Activated CD8-positive, alpha-beta T cell treated with anti-CD3 and anti-CD28 coated beads, Interleukin-2, amount 10 ng/mL, durations not matched to agents 7 days and 5 days (primary cell): ENCODE measurements at regions not wholly inside any gene's neighbourhood (a gene's known extent, or its start where the extent isn't known, plus 50 kb on each side); places are given as distances from the start of the nearest gene placed in this dataset.

Experiments
- ATAC-seq: fragments of 150-1000 bp; cut with Tn5 transposase; one replicate; pipeline ENCODE4 v1.10.0; 2021; ENCODE audit warnings: moderate library complexity
- CTCF ChIA-PET: fragments of 350-600 bp; sonication (Branson Sonifier 250); formaldehyde crosslinking; loops from one replicate; lab custom pipeline; 2021; ENCODE audit warnings: antibody characterized with exemption; lab: Charles Lee
- POLR2A ChIA-PET: fragments of 350-600 bp; sonication (Branson Sonifier 250); formaldehyde crosslinking; loops from one replicate; lab custom pipeline; 2021; ENCODE audit warnings: antibody characterized with exemption; lab: Charles Lee
- DNase-seq: peaks from one replicate; pipeline ENCODE4 v3.0.0-alpha.2; 2020
- H3K27ac Mint-ChIP-seq: one replicate; pipeline ENCODE4 v1.8.0; 2021; ENCODE audit warnings: mild to moderate bottlenecking, mixed read lengths
- H3K27me3 Mint-ChIP-seq: one replicate; pipeline ENCODE4 v1.8.0; 2021; ENCODE audit warnings: low read depth, mixed read lengths
- H3K36me3 Mint-ChIP-seq: one replicate; pipeline ENCODE4 v1.8.0; 2021; ENCODE audit warnings: low read depth, mixed read lengths
- H3K4me1 Mint-ChIP-seq: one replicate; pipeline ENCODE4 v1.8.0; 2021; ENCODE audit warnings: low read depth, mixed read lengths
- H3K4me3 Mint-ChIP-seq: one replicate; pipeline ENCODE4 v1.8.0; 2021; ENCODE audit warnings: mild to moderate bottlenecking, mixed read lengths
- H3K9me3 Mint-ChIP-seq: one replicate; pipeline ENCODE4 v1.8.0; 2022; ENCODE audit warnings: mixed read lengths; ENCODE audit not compliant: insufficient read depth

- Mint-ChIP-seq H3K36me3 (no peaks in the 10 kb centered on the region), H3K4me1 (no peaks in the 10 kb centered on the region), H3K9me3 (peaks cover 14% of the 10 kb centered on the region), H3K27me3 (no peaks in the 10 kb centered on the region), H3K4me3 (no peak overlapping the region), H3K27ac (no peak overlapping the region)
- DNase-seq (no peak), ATAC-seq (no peak)
- ChIA-PET CTCF (no interaction called here), POLR2A (no interaction called here)
Measured at GRCh38 chr10:53749439-53749838, 976.9 kb upstream of the MBL2 start.

GRCh38 chr10:53748319-53748718 lies 975.7 kb upstream of the MBL2 start:
- no peak for DNase-seq
- H3K9me3 Mint-ChIP-seq, result peaks cover 16% of the 10 kb centered on the region
- no peak overlapping the region for H3K27ac Mint-ChIP-seq
- H3K36me3 Mint-ChIP-seq, result no peaks in the 10 kb centered on the region
- H3K27me3 Mint-ChIP-seq, result no peaks in the 10 kb centered on the region
- POLR2A ChIA-PET, result no interaction called here
- no peaks in the 10 kb centered on the region for H3K4me1 Mint-ChIP-seq
- CTCF ChIA-PET, result no interaction called here
- no peak for ATAC-seq
- no peak overlapping the region for H3K4me3 Mint-ChIP-seq

- CTCF ChIA-PET, result no interaction called here
- DNase-seq (no peak), ATAC-seq (no peak)
- POLR2A ChIA-PET, result no interaction called here
- Mint-ChIP-seq H3K27ac (no peak overlapping the region), H3K4me1 (no peaks in the 10 kb centered on the region), H3K36me3 (no peaks in the 10 kb centered on the region), H3K27me3 (no peaks in the 10 kb centered on the region), H3K4me3 (no peak overlapping the region), H3K9me3 (peaks cover 18% of the 10 kb centered on the region)
Measured at GRCh38 chr10:53744746-53745145, 972.2 kb upstream of the MBL2 start.

GRCh38 chr10:53744176-53744575 lies 971.6 kb upstream of the MBL2 start:
- H3K36me3 Mint-ChIP-seq, result no peaks in the 10 kb centered on the region
- no peaks in the 10 kb centered on the region for H3K27me3 Mint-ChIP-seq
- no peak overlapping the region for H3K27ac Mint-ChIP-seq
- ATAC-seq, result no peak
- peaks cover 18% of the 10 kb centered on the region for H3K9me3 Mint-ChIP-seq
- no peak overlapping the region for H3K4me3 Mint-ChIP-seq
- H3K4me1 Mint-ChIP-seq, result no peaks in the 10 kb centered on the region
- DNase-seq, result no peak
- ChIA-PET POLR2A (no interaction called here), CTCF (no interaction called here)

- ATAC-seq, result no peak
- no peak overlapping the region for H3K27ac Mint-ChIP-seq
- no peaks in the 10 kb centered on the region for H3K27me3 Mint-ChIP-seq
Measured at GRCh38 chr10:53737132-53737531, 964.5 kb upstream of the MBL2 start.

GRCh38 chr10:53726921-53727320 lies 954.3 kb upstream of the MBL2 start:
- ATAC-seq, result no peak

More at GRCh38 chr10:53737132-53737531, 964.5 kb upstream of the MBL2 start:
- Mint-ChIP-seq H3K4me3 (no peak overlapping the region), H3K9me3 (peaks cover 12% of the 10 kb centered on the region), H3K36me3 (no peaks in the 10 kb centered on the region), H3K4me1 (no peaks in the 10 kb centered on the region)
- DNase-seq, result no peak
- ChIA-PET CTCF (no interaction called here), POLR2A (no interaction called here)

GRCh38 chr10:53724581-53724980 lies 952.0 kb upstream of the MBL2 start:
- Mint-ChIP-seq H3K27me3 (no peaks in the 10 kb centered on the region), H3K9me3 (peaks cover 27% of the 10 kb centered on the region), H3K4me1 (no peaks in the 10 kb centered on the region), H3K4me3 (no peak overlapping the region), H3K36me3 (no peaks in the 10 kb centered on the region), H3K27ac (no peak overlapping the region)
- POLR2A ChIA-PET, result no interaction called here
- CTCF ChIA-PET, result no interaction called here
- ATAC-seq (no peak), DNase-seq (no peak)

More at GRCh38 chr10:53726921-53727320, 954.3 kb upstream of the MBL2 start:
- DNase-seq, result no peak
- H3K27ac Mint-ChIP-seq, result no peak overlapping the region
- H3K27me3 Mint-ChIP-seq, result no peaks in the 10 kb centered on the region
- ChIA-PET POLR2A (no interaction called here), CTCF (no interaction called here)
- H3K9me3 Mint-ChIP-seq, result peaks cover 24% of the 10 kb centered on the region
- H3K4me1 Mint-ChIP-seq, result no peaks in the 10 kb centered on the region
- no peak overlapping the region for H3K4me3 Mint-ChIP-seq
- H3K36me3 Mint-ChIP-seq, result no peaks in the 10 kb centered on the region

- Mint-ChIP-seq H3K27me3 (no peaks in the 10 kb centered on the region), H3K4me1 (no peaks in the 10 kb centered on the region), H3K9me3 (peaks cover 13% of the 10 kb centered on the region), H3K36me3 (no peaks in the 10 kb centered on the region), H3K4me3 (no peak overlapping the region), H3K27ac (no peak overlapping the region)
- DNase-seq (no peak), ATAC-seq (no peak)
- POLR2A ChIA-PET, result no interaction called here
- CTCF ChIA-PET, result no interaction called here
Measured at GRCh38 chr10:53719658-53720057, 947.1 kb upstream of the MBL2 start.

GRCh38 chr10:53716156-53716555 lies 943.6 kb upstream of the MBL2 start:
- Mint-ChIP-seq H3K4me3 (no peak overlapping the region), H3K9me3 (no peaks in the 10 kb centered on the region), H3K4me1 (no peaks in the 10 kb centered on the region), H3K27me3 (no peaks in the 10 kb centered on the region), H3K27ac (no peak overlapping the region), H3K36me3 (no peaks in the 10 kb centered on the region)
- ChIA-PET CTCF (no interaction called here), POLR2A (no interaction called here)
- DNase-seq (no peak), ATAC-seq (no peak)

- H3K27me3 Mint-ChIP-seq, result no peaks in the 10 kb centered on the region
- ChIA-PET POLR2A (no interaction called here), CTCF (no interaction called here)
- no peak overlapping the region for H3K27ac Mint-ChIP-seq
- no peak overlapping the region for H3K4me3 Mint-ChIP-seq
- H3K4me1 Mint-ChIP-seq, result no peaks in the 10 kb centered on the region
- H3K36me3 Mint-ChIP-seq, result no peaks in the 10 kb centered on the region
- ATAC-seq, result no peak
- no peak for DNase-seq
- peaks cover 6% of the 10 kb centered on the region for H3K9me3 Mint-ChIP-seq
Measured at GRCh38 chr10:53713431-53713830, 940.8 kb upstream of the MBL2 start.

- ChIA-PET CTCF (no interaction called here), POLR2A (no interaction called here)
- no peaks in the 10 kb centered on the region for H3K36me3 Mint-ChIP-seq
- no peak for ATAC-seq
- no peaks in the 10 kb centered on the region for H3K4me1 Mint-ChIP-seq
- H3K9me3 Mint-ChIP-seq, result peaks cover 3% of the 10 kb centered on the region
- no peak overlapping the region for H3K27ac Mint-ChIP-seq
- no peaks in the 10 kb centered on the region for H3K27me3 Mint-ChIP-seq
- no peak overlapping the region for H3K4me3 Mint-ChIP-seq
- no peak for DNase-seq
Measured at GRCh38 chr10:53702489-53702888, 929.9 kb upstream of the MBL2 start.

GRCh38 chr10:53701213-53701612 lies 928.6 kb upstream of the MBL2 start:
- Mint-ChIP-seq H3K27me3 (no peaks in the 10 kb centered on the region), H3K4me3 (no peak overlapping the region), H3K27ac (no peak overlapping the region), H3K36me3 (no peaks in the 10 kb centered on the region), H3K9me3 (no peaks in the 10 kb centered on the region), H3K4me1 (no peaks in the 10 kb centered on the region)
- ATAC-seq (no peak), DNase-seq (no peak)
- ChIA-PET CTCF (no interaction called here), POLR2A (no interaction called here)

- no peaks in the 10 kb centered on the region for H3K36me3 Mint-ChIP-seq
- ATAC-seq, result no peak
- H3K27ac Mint-ChIP-seq, result no peak overlapping the region
- no peak overlapping the region for H3K4me3 Mint-ChIP-seq
- no peaks in the 10 kb centered on the region for H3K4me1 Mint-ChIP-seq
- ChIA-PET CTCF (no interaction called here), POLR2A (no interaction called here)
- H3K9me3 Mint-ChIP-seq, result no peaks in the 10 kb centered on the region
- H3K27me3 Mint-ChIP-seq, result no peaks in the 10 kb centered on the region
- DNase-seq, result no peak
Measured at GRCh38 chr10:53700278-53700677, 927.7 kb upstream of the MBL2 start.
